ENCODE measurements at regions not wholly inside any gene's neighbourhood (a gene's known extent, or its start where the extent isn't known, plus 50 kb on each side); places are given as distances from the start of the nearest gene placed in this dataset.

GRCh38 chr6:137426007-137426689 is 68.0 kb downstream of the OLIG3 start:
- intact Hi-C loops (cut with DNase I; ENCODE audit: low total_unique reads): no loop called here
- 64 to 82% methylated on average over 2 of the region's 2 CpGs for WGBS, 2 donors
- Histone ChIP-seq H3K4me1 (no peaks in the 10 kb centered on the region), H3K4me3 (no peak overlapping the region), H3K9me3 (no peaks in the 10 kb centered on the region), H3K27ac (no peak overlapping the region), H3K27me3 (no peaks in the 10 kb centered on the region), H3K36me3 (ENCODE audit: low read depth, missing control alignments) (no peaks in the 10 kb centered on the region)
- TF ChIP-seq POLR2A (IDR thresholded peaks at IDR 0.05): no peak
- TF ChIP-seq, protein P1, sequence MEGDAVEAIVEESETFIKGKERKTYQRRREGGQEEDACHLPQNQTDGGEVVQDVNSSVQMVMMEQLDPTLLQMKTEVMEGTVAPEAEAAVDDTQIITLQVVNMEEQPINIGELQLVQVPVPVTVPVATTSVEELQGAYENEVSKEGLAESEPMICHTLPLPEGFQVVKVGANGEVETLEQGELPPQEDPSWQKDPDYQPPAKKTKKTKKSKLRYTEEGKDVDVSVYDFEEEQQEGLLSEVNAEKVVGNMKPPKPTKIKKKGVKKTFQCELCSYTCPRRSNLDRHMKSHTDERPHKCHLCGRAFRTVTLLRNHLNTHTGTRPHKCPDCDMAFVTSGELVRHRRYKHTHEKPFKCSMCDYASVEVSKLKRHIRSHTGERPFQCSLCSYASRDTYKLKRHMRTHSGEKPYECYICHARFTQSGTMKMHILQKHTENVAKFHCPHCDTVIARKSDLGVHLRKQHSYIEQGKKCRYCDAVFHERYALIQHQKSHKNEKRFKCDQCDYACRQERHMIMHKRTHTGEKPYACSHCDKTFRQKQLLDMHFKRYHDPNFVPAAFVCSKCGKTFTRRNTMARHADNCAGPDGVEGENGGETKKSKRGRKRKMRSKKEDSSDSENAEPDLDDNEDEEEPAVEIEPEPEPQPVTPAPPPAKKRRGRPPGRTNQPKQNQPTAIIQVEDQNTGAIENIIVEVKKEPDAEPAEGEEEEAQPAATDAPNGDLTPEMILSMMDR (IDR thresholded peaks at IDR 0.05): no peak
- DNase-seq: no peak

- H3K4me3 ChIP-seq: no peak overlapping the region
- H3K4me1 ChIP-seq: no peaks in the 10 kb centered on the region
- no peaks in the 10 kb centered on the region for H3K36me3 ChIP-seq (ENCODE audit: low read depth, missing control alignments)
- TF ChIP-seq, protein P1 (IDR thresholded peaks at IDR 0.05): no peak
- no peak for TF ChIP-seq POLR2A (IDR thresholded peaks at IDR 0.05)
- H3K27ac ChIP-seq: no peak overlapping the region
- no peak for DNase-seq
- intact Hi-C loops (cut with DNase I; ENCODE audit: low total_unique reads): no loop called here
- H3K27me3 ChIP-seq: no peaks in the 10 kb centered on the region
- WGBS, 2 donors: 67% methylated on average over 3 of the region's 3 CpGs
- H3K9me3 ChIP-seq: no peaks in the 10 kb centered on the region
Observed at GRCh38 chr6:137424251-137424650, 69.9 kb downstream of the OLIG3 start.

- no peak for DNase-seq
- Histone ChIP-seq H3K9me3 (no peaks in the 10 kb centered on the region), H3K27me3 (no peaks in the 10 kb centered on the region), H3K27ac (no peak overlapping the region), H3K4me1 (no peaks in the 10 kb centered on the region), H3K36me3 (ENCODE audit: low read depth, missing control alignments) (no peaks in the 10 kb centered on the region), H3K4me3 (no peak overlapping the region)
- WGBS, 2 donors: 73 to 82% methylated on average over 3 of the region's 3 CpGs
- TF ChIP-seq, protein P1 (IDR thresholded peaks at IDR 0.05): no peak
- TF ChIP-seq POLR2A (IDR thresholded peaks at IDR 0.05): no peak
- intact Hi-C loops (cut with DNase I; ENCODE audit: low total_unique reads): no loop called here
Observed at GRCh38 chr6:137423451-137424168, 70.6 kb downstream of the OLIG3 start.

- H3K9me3 ChIP-seq: no peaks in the 10 kb centered on the region
- H3K4me3 ChIP-seq: no peak overlapping the region
- DNase-seq: no peak
- H3K36me3 ChIP-seq (ENCODE audit: low read depth, missing control alignments): no peaks in the 10 kb centered on the region
- no peaks in the 10 kb centered on the region for H3K27me3 ChIP-seq
- H3K4me1 ChIP-seq: no peaks in the 10 kb centered on the region
- WGBS, 2 donors: 86 to 93% methylated on average over 2 of the region's 2 CpGs
- TF ChIP-seq, protein P1 (IDR thresholded peaks at IDR 0.05): no peak
- TF ChIP-seq POLR2A (IDR thresholded peaks at IDR 0.05): no peak
- H3K27ac ChIP-seq: no peak overlapping the region
- intact Hi-C loops (cut with DNase I; ENCODE audit: low total_unique reads): no loop called here
Observed at GRCh38 chr6:137417396-137417795, 76.8 kb downstream of the OLIG3 start.

Measured in testis (tissue), 2 donors.